ENCODE measurements at regions not wholly inside any gene's neighbourhood (a gene's known extent, or its start where the extent isn't known, plus 50 kb on each side); places are given as distances from the start of the nearest gene placed in this dataset.
A peak's percentile ranks its signal among the peaks of the same experiment; 100 is the strongest.
"Not testable (repeated sequence)": the region's sequence is repeated elsewhere in the genome, so short reads cannot be mapped to it uniquely, and the experiment has no call there.

- Histone ChIP-seq H3K9me3 (no peaks in the 10 kb centered on the region), H3K27me3 (ENCODE audit: low read depth) (no peaks in the 10 kb centered on the region), H3K4me1 (peaks cover 10% of the 10 kb centered on the region), H3K36me3 (replicated peaks) (no peaks in the 10 kb centered on the region), H3K4me3 (no peak overlapping the region)
- DNase-seq (ENCODE audit: low spot score in 2 of 2): peak; percentile 12 to 53
- in situ Hi-C loops (cut with MboI; ENCODE audit: low sequenced_read_pairs): no loop called here
Measured at GRCh38 chr18:37845498-37845897, 279.9 kb upstream of the CELF4 start.

- no peak for DNase-seq (ENCODE audit: low spot score in 2 of 2)
- in situ Hi-C loops (cut with MboI; ENCODE audit: low sequenced_read_pairs): no loop called here
- Histone ChIP-seq H3K4me3 (no peak overlapping the region), H3K27me3 (ENCODE audit: low read depth) (no peaks in the 10 kb centered on the region), H3K36me3 (replicated peaks) (no peaks in the 10 kb centered on the region), H3K9me3 (no peaks in the 10 kb centered on the region), H3K4me1 (peaks cover 10% of the 10 kb centered on the region)
Measured at GRCh38 chr18:37844209-37844970, 278.8 kb upstream of the CELF4 start.

GRCh38 chr18:37838083-37838482 lies 272.5 kb upstream of the CELF4 start:
- H3K36me3 ChIP-seq (replicated peaks): no peaks in the 10 kb centered on the region
- H3K27me3 ChIP-seq (ENCODE audit: low read depth): no peaks in the 10 kb centered on the region
- DNase-seq (ENCODE audit: low spot score in 2 of 2): no peak
- no peak overlapping the region for H3K4me3 ChIP-seq
- in situ Hi-C loops (cut with MboI; ENCODE audit: low sequenced_read_pairs): no loop called here
- peaks cover 20% of the 10 kb centered on the region for H3K4me1 ChIP-seq
- no peaks in the 10 kb centered on the region; the same call in 1 of the 2 replicates for H3K9me3 ChIP-seq

GRCh38 chr18:37836071-37836970 lies 270.7 kb upstream of the CELF4 start:
- DNase-seq (ENCODE audit: low spot score in 2 of 2): peak; percentile 78 to 96
- Histone ChIP-seq H3K36me3 (replicated peaks) (no peaks in the 10 kb centered on the region), H3K4me1 (peaks cover 20% of the 10 kb centered on the region), H3K27me3 (ENCODE audit: low read depth) (no peaks in the 10 kb centered on the region), H3K9me3 (no peaks in the 10 kb centered on the region; the same call in 1 of the 2 replicates), H3K4me3 (no peak overlapping the region)
- in situ Hi-C loops (cut with MboI; ENCODE audit: low sequenced_read_pairs): no loop called here

GRCh38 chr18:37832010-37832695 lies 266.6 kb upstream of the CELF4 start:
- H3K4me3 ChIP-seq; H3K36me3 ChIP-seq (replicated peaks); H3K27me3 ChIP-seq (ENCODE audit: low read depth); in situ Hi-C loops (cut with MboI; ENCODE audit: low sequenced_read_pairs); H3K9me3 ChIP-seq: not testable (repeated sequence)
- DNase-seq (ENCODE audit: low spot score in 2 of 2): peak in 1 of 2 experiments; percentile 54
- peaks cover 12% of the 10 kb centered on the region for H3K4me1 ChIP-seq

GRCh38 chr18:37812961-37813360 lies 247.4 kb upstream of the CELF4 start:
- Histone ChIP-seq H3K4me1 (no peaks in the 10 kb centered on the region), H3K4me3 (no peak overlapping the region), H3K27me3 (ENCODE audit: low read depth) (no peaks in the 10 kb centered on the region), H3K9me3 (no peaks in the 10 kb centered on the region), H3K36me3 (replicated peaks) (no peaks in the 10 kb centered on the region)
- in situ Hi-C loops (cut with MboI; ENCODE audit: low sequenced_read_pairs): no loop called here
- no peak for DNase-seq (ENCODE audit: low spot score in 2 of 2)

GRCh38 chr18:37805773-37806404 lies 240.3 kb upstream of the CELF4 start:
- H3K36me3 ChIP-seq (replicated peaks): no peaks in the 10 kb centered on the region
- H3K4me3 ChIP-seq: no peak overlapping the region
- no peaks in the 10 kb centered on the region for H3K9me3 ChIP-seq
- no peaks in the 10 kb centered on the region for H3K4me1 ChIP-seq
- DNase-seq (ENCODE audit: low spot score in 2 of 2): no peak
- in situ Hi-C loops (cut with MboI; ENCODE audit: low sequenced_read_pairs): no loop called here
- H3K27me3 ChIP-seq (ENCODE audit: low read depth): no peaks in the 10 kb centered on the region

GRCh38 chr18:37796823-37797349 lies 231.3 kb upstream of the CELF4 start:
- no peaks in the 10 kb centered on the region for H3K4me1 ChIP-seq
- no peak for DNase-seq (ENCODE audit: low spot score in 2 of 2)
- H3K4me3 ChIP-seq: no peak overlapping the region
- no peaks in the 10 kb centered on the region for H3K36me3 ChIP-seq (replicated peaks)
- H3K27me3 ChIP-seq (ENCODE audit: low read depth): no peaks in the 10 kb centered on the region
- H3K9me3 ChIP-seq: no peaks in the 10 kb centered on the region
- in situ Hi-C loops (cut with MboI; ENCODE audit: low sequenced_read_pairs): no loop called here

GRCh38 chr18:37787452-37787851 lies 221.9 kb upstream of the CELF4 start:
- no peaks in the 10 kb centered on the region for H3K4me1 ChIP-seq
- H3K36me3 ChIP-seq (replicated peaks): no peaks in the 10 kb centered on the region
- no peaks in the 10 kb centered on the region for H3K27me3 ChIP-seq (ENCODE audit: low read depth)
- no peak overlapping the region for H3K4me3 ChIP-seq
- H3K9me3 ChIP-seq: no peaks in the 10 kb centered on the region
- in situ Hi-C loops (cut with MboI; ENCODE audit: low sequenced_read_pairs): no loop called here
- no peak for DNase-seq (ENCODE audit: low spot score in 2 of 2)

GRCh38 chr18:37783771-37784170 lies 218.2 kb upstream of the CELF4 start:
- no peaks in the 10 kb centered on the region for H3K4me1 ChIP-seq
- DNase-seq (ENCODE audit: low spot score in 2 of 2): no peak
- no peaks in the 10 kb centered on the region for H3K27me3 ChIP-seq (ENCODE audit: low read depth)
- no peaks in the 10 kb centered on the region for H3K36me3 ChIP-seq (replicated peaks)
- H3K4me3 ChIP-seq: no peak overlapping the region
- in situ Hi-C loops (cut with MboI; ENCODE audit: low sequenced_read_pairs): no loop called here
- no peaks in the 10 kb centered on the region for H3K9me3 ChIP-seq

- in situ Hi-C loops (cut with MboI; ENCODE audit: low sequenced_read_pairs): no loop called here
- Histone ChIP-seq H3K27me3 (ENCODE audit: low read depth) (no peaks in the 10 kb centered on the region), H3K36me3 (replicated peaks) (no peaks in the 10 kb centered on the region), H3K4me1 (no peaks in the 10 kb centered on the region), H3K4me3 (no peak overlapping the region), H3K9me3 (no peaks in the 10 kb centered on the region)
- DNase-seq (ENCODE audit: low spot score in 2 of 2): no peak
Measured at GRCh38 chr18:37779220-37779619, 213.6 kb upstream of the CELF4 start.

GRCh38 chr18:37778417-37779165 lies 213.0 kb upstream of the CELF4 start:
- in situ Hi-C loops (cut with MboI; ENCODE audit: low sequenced_read_pairs): no loop called here
- Histone ChIP-seq H3K27me3 (ENCODE audit: low read depth) (no peaks in the 10 kb centered on the region), H3K4me3 (no peak overlapping the region)

GRCh38 chr18:37769826-37770225 lies 204.2 kb upstream of the CELF4 start:
- H3K27me3 ChIP-seq (ENCODE audit: low read depth): peaks cover 2% of the 10 kb centered on the region; the same call in 1 of the 2 replicates
- in situ Hi-C loops (cut with MboI; ENCODE audit: low sequenced_read_pairs): no loop called here
- DNase-seq (ENCODE audit: low spot score in 2 of 2): no peak
- H3K4me1 ChIP-seq: no peaks in the 10 kb centered on the region
- no peaks in the 10 kb centered on the region for H3K36me3 ChIP-seq (replicated peaks)
- H3K9me3 ChIP-seq: no peaks in the 10 kb centered on the region
- H3K4me3 ChIP-seq: no peak overlapping the region

More at GRCh38 chr18:37778417-37779165, 213.0 kb upstream of the CELF4 start:
- Histone ChIP-seq H3K4me1 (no peaks in the 10 kb centered on the region), H3K36me3 (replicated peaks) (no peaks in the 10 kb centered on the region), H3K9me3 (no peaks in the 10 kb centered on the region)
- DNase-seq (ENCODE audit: low spot score in 2 of 2): peak; percentile 58 to 89
